Fibroblast of skin of left quadriceps (primary cell): ENCODE measurements at regions not wholly inside any gene's neighbourhood (a gene's known extent, or its start where the extent isn't known, plus 50 kb on each side); places are given as distances from the start of the nearest gene placed in this dataset.
A peak's percentile ranks its signal among the peaks of the same experiment; 100 is the strongest.
"Not testable (repeated sequence)": the region's sequence is repeated elsewhere in the genome, so short reads cannot be mapped to it uniquely, and the experiment has no call there.

Experiments
- DNase-seq, 2 experiments: peaks; one replicate each; pipeline ENCODE4 v3.0.0-alpha.2; 2013; ENCODE audit warnings: low read depth in 2 of 2

DNA sequence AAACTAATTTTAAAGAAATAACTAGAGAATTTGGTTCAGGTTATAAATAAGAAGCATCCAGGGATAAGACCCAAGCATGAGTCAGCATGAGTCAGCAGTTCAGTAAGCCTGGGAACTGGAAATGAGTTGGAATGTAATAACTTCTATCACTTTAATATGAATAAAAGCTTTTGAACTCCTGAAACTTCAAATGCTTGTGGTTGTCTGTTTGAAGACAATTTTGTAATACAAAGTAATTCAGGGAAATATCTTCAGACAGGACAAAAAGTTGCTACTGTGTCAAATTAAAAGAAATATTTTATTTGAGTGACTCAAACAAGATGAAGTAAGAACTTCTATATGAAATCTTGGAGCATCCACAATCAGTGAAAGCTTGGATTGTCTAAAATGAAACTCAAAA, 331.2 kb upstream of the DAB2 start:
- DNase-seq: peak; percentile 96 to 97

DNA sequence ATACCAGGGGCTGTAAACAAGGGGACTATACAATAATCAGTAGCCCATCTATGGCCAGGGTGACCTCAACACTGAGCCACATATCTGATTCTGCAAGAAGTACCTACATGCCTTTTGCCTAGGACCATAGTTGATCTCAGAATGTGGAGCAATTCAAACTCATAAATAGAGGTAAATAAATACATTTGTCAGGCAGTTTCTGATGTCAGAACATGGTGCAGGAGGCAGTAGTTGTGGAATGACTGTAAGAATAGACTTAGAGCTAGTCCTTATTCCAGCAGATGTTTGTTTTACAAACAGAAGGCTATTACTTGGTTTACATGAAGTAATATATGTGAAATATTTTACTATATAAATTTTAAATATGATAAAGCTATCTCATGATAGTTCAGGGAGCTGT, 330.7 kb upstream of the DAB2 start:
- no peak for DNase-seq

DNA sequence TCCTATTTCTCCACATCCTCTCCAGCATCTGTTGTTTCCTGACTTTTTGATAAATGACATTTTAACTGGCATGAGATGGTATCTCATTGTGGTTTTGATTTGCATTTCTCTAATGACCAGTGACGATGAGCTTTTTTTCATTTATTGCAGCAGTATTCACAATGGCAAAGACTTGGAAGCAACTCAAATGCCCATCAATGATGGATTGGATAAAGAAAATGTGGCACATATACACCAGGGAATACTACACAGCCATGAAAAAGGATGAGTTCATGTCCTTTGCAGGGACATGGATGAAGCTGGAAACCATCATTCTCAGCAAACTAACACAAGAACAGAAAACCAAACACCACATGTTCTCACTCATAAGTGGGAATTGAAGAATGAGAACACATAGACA, 329.0 kb upstream of the DAB2 start:
- DNase-seq: not testable (repeated sequence)

DNA sequence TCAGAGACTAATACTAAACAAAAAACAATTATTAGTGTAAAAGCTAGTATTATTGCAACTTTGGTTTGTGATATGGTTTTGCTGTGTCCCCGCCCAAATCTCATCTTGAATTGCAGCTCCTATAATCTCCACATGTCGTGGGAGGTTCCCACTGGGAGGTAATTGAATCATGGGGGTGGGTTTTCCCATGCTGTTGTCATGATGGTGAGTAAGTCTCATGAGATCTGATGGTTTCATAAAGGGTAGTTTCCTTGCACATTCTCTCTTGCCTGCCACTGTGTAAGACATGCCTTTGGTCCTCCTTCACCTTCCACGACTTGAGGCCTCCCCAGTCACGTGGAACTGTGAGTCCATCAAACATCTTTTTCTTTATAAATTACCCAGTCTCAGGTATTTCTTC, 325.9 kb upstream of the DAB2 start:
- DNase-seq: no peak

DNA sequence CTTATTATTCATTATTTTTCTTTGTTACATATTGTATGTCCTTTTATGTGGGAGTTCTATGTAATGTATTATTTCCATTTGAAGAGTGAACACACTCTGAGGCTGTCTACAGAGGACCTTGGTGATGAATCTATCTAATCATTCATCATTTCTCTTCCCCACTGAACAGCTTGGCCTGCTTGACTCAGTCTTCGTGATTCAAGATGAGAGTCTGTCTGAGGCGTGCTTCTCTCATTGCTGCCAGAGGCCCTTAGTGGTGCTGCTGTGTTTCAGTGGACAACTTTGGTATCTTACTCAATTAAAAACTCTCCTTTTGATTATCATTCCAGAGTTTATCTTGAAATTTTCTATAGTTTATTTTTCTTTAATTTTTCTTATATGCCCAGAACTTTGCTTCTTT, 318.1 kb upstream of the DAB2 start:
- no peak for DNase-seq

DNA sequence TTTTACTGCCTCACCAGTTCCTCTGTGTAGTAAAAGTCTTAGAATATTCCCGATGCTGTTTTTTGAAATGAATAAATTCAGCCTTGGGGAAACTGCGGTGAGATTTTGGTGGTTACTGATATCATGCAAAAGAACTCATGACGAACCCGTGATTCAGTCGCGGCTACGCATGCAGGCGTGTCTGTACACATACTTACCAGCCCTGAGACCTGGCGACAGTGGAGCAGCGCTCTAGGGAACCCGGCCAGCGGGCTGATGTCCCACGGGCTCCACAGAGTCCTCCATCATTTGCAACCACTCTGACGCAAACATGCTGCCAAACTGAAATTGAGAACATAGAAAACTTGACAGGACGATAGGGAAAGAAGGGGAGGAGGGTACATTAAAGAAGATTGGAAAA, 315.6 kb upstream of the DAB2 start:
- no peak for DNase-seq

DNA sequence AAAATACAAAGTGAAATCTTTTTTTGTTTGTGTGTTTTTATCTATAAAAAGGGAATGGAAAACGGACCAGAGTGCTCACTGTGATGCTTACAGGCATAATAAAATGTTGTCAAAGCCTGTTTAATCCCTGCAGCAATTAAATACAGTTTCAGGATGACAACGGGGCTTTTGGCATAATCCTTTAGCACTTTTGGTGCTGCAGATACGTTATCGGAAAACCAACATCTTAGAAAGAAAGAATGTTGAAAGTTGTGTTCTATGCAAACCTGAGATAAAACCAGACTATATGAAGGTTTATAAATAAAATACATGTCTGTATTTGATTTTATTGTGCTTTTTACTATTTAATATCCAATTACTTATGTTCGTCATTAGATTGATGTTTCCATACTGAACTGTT, 307.4 kb upstream of the DAB2 start:
- no peak for DNase-seq

DNA sequence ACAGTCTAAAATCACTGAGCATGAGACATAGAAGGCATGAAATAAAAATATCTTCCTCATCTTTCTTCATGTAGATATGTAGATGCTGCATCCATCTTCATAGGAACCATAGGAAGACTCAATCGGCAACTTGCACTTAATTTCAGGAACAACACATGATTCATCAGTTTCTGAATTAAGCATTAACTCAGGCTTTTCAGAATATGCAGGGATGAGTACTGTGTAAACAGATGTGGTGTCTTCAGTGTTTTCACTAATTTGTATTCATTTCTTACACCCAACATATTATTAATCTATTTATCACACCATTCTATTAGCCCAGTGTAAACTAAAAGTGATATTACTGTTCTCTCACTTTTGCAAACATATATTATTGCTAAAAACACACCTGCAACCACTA, 305.9 kb upstream of the DAB2 start:
- DNase-seq: no peak

DNA sequence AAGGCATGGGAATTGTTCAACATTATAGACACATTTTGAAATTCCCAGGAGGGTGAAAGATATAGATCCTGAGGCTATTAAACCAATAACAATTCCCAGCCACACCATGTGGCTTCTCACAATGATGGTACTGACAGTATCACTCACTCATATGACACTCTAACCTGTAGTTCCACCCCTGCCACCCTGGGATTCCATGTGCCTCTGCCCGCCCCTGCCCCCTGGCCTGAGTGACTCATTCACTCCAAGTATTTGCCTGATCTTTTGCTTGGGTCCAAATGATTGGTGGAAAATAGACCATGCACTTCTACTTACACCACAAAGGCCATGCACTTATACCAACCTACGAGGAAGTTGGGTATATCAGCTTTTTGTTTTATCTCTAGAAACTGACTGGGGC, 305.2 kb upstream of the DAB2 start:
- DNase-seq: no peak

DNA sequence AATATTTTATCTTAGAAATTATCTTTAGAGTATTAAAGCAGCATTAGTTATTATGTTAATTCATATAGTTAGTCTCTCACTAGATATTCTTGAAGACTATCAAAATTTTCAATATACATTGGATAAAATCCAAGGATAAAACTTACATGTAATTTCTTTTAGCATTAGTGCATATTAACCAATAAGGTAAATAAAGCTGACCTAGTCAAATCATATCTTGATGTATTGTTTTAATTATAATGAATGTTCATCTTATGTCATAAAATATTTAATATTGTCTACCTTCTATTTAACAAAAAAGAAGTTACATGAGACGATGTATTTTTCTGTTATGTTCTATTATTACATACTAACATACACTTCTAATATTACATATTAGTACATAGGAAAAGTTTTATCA, 301.7 kb upstream of the DAB2 start:
- DNase-seq: no peak

DNA sequence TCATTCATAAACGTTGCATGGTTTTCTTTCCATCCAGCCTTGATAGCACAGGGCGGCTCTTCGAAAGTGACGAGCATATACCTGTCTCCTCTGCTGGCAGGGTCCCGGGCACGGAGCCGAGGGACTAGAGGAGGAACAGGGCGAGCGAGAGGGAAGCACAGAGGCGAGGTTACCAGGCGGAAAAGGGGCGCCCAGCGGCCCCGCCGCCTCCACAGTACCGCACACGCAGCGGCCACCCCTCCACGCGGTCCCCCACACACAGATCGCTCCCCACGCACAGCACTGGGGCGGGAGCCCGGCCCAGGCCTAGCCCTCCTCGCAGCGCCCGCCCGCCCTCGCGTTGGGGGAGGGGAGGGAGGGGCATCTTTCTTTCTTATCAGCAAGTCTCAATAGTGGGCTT, 296.6 kb upstream of the DAB2 start:
- DNase-seq: no peak

DNA sequence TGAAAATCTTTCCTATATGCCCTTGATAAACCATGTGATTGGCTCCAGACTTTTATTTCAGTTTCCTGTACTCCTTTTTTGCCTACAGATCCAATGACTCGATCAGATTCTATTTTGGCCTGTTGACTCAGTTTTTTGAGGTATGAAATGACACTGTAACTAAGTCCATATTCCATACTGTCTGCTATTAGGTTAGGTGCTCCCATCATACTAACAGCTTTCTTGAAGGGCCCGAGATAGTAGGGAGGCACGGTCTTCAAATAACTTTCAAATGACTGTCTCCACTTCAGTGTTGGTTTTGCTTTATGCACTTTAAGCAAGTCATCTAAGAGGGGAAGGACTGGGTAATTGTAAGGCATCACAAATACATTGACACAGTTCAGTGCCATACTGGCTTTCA, 295.4 kb upstream of the DAB2 start:
- no peak for DNase-seq

DNA sequence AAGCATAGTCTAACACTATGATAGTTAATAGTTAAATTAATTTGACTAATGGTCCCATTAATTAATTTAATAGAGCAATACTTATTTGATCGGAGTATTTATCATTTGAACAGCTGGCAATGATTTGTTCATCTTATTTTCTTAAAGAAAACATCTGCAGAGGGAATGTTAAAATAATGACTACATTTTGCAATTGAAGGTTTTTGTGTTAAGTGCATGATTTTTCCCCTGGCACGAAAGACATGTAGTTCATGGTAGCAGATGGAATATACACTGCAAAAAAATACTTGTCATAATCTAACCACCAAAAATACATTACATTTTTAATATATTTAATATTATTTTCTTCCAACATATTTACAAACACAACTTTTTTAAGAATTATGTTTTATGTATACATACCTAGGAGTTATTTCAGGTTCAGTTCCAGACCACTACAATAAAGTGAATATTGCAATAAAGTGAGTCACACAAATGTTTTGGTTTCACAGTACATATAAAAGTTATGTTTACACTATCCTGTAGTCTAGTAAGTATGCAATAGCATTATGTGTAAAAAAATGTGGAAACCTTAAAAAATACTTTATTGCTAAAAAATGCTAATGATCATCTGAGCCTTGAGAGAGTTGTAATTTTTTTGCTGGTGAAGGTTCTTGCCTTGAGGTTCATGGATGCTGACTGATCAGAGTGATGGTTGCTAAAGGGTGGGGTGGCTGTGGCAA, 292.6 kb upstream of the DAB2 start:
- DNase-seq: peak; percentile 53 to 59

DNA sequence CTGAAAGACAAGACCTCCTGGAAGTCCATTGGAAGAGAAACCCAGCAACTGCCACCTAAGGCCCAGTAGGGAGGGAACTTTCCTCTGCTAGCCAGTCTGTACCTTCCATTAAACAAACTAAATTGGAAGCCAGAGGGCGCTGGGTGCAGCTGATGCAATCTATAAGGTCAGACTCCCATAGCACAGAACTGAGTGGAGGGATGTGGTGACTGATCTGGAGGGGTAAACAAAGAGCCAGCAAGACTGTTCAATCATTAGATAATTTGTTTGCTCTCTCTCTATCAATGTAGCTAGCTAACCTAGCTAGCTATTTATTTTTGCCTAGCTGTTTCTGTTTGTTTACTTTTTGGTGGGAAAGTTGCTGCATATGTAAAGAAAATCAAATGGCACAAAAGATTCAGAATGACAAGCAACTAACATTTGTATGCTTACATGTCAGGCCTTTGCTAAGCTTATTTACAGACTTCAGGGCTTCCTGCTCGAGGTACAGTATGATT, 291.8 kb upstream of the DAB2 start:
- peak; percentile 29 to 30 for DNase-seq

DNA sequence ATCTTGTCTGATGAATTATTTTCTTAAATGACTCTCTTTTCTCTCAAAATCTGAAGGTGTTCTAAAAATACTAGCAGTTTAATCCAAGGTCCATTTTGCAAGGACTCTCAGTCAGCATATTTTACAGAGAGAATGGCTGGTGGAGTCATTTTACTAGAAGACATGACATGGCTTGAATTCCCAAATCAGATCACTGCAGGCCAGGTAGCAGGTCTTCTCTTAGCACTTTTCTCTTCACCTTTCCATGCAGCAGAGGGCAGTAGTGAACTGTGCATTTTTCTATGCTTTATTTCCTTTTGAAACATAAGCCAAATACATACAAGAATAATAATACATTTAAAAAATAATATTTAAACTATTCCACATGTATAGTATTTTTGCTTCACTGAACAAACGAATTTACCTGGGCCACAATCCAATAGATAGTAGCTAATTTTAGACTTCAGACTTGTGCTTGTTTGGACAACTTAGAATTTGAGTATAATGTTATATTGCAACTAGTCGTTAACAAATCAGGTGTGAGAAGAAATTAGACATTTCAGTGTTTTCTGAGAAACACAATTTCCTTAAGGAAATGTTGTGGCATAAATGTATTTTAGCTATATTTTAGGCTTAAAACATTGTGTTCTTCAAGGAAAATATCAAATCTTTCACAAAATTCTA, 289.4 kb upstream of the DAB2 start:
- DNase-seq: peak; percentile 47 to 56

DNA sequence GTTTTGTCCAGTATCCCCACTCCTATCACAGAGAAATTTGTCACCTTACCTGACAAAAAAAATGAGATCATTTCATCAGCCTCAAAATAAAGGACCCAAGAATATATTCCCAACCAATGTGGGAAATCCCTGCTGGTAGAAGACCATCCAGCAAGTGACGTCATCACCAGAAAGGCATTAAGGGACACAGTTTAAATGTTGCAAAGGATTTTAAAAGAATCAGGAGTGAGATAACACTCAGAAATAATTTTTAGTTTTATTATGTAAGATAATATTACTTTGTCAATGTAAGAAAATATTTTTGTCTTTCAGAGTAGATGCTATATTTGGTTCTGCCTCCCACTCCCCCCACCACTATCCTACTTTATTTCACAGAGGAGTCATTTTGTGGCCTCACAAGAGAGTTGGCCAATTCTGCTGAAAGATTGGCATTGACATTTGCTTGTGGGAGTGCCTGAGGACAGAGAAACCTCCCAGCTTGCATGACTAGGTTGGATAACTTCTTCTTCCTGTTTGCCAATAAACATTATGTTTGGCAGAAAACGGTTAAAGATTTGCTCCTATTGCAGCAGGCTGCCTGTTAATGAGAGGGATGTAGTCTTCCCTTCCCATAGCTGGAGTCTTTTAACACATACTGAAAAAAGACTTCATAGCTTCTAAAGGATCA, 288.6 kb upstream of the DAB2 start:
- DNase-seq: no peak

DNA sequence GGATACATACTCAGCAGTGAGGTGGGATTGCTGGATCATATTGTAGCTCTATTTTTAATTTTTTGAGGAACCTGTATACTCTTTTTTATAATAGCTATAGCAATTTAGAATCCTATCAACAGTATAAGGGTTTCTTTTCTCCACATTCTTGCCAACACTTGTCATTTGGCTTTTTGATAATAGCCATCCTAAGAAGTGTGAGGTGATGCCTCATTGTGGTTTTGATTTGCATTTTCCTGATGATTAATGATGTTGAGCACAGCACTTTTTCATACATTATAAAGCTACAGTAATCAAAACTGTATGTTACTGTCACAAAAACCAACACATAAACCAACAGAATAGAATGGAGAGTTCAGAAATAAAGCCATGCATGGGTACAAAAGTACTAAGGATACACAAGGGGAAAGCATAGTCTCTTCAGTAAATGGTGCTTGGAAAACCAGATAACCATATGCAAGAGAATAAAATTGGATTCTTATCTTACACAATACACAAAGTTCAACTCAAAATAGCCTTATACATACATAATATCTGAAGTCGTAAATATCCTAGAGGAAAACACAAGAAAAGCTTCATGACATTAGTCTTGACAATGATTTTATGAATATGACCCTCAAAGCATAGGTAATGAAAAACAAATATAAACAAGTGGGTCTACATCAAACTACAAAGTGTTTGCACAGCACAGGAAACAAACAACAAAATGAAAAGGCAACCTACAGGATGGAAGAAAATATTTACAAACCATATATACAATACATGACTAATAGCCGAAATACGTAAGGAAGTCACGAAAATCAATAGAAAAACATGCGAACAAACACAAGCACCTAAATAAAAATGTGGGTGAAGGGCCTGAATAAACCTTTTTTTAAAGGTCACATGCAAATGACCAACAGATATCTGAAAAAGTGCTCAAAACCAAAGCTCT, 287.8 kb upstream of the DAB2 start:
- DNase-seq: no peak

DNA sequence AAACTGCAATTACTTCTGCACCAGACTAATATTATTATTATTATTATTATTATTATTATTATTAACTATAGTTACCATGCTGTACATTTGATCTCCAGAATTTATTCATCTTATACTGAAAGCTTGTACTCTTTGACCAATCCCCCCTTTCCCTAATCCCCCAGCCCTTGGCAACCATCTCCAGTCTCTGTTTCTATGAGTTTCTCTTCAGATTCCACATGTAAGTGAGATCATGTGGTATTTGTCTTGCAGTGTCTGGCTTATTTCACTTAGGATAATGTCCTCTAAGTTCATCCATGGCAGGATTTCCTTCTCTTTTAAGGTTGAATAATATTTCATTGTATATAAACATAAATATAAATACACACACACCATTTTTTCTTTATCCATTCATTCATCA, 287.0 kb upstream of the DAB2 start:
- DNase-seq: no peak

DNA sequence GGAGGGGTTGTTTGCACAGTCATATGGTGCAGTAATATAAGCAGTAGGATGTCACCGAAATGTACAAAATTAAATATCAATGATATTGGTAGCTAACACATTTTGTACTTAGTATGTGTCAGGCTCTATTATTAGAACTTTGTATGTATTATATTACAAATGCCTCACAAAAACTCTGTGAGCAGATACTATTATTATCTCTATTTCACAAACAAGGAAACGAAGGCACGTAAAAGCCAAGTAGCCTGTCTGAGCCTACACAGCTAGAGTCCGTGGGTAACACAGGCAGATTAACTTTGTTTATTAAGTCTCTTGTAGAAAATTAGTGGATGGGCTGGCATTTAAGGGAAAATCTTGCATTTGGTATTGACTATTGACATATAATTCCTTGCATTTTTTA, 284.3 kb upstream of the DAB2 start:
- no peak for DNase-seq

DNA sequence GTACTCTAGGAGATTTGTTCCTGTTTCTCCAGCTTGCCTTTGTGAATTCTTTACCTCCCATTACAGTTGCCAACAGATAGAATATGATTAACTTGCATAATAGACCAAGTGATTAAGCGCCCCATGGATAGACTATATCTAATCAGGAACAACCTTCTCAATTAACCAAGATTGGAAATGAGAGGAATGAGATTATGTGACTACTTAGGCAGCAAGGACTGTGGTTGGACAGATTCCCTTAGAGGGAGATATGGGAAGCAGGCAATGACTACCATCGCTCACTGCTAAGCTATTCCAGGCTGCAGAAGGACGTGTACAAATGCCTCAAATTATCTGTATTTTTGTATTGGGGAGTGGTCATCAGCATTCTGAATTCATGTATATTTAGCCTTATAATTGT, 278.1 kb upstream of the DAB2 start:
- DNase-seq: no peak

DNA sequence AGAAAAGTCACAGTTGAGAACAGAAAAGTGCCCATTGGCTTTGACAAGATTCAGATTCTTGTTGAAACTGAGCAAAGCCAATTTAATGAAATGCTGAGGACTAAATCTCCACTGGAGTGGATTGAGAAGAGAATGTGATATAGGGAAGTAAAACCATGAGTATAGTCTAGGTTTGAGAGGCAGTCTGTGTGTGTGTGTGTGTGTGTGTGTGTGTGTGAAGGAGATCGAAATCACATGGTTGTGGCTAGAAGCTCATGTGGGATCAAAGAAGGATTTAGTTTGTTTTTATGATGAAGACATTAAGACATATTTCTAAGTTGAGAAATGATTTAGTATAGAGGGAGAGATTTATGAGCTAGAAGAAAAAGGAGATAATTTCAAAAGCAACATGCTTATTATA, 275.7 kb upstream of the DAB2 start:
- DNase-seq: no peak
